ENCODE measurements at regions not wholly inside any gene's neighbourhood (a gene's known extent, or its start where the extent isn't known, plus 50 kb on each side); places are given as distances from the start of the nearest gene placed in this dataset.

- TF ChIP-seq CTCF (IDR thresholded peaks at IDR 0.05) (no peak), POLR2A (IDR thresholded peaks at IDR 0.05) (no peak)
These were observed 160.0 kb upstream of the SPATS2L start for GRCh38 chr2:200146501-200146900.
